Right atrium auricular region (tissue), 2 donors: ENCODE measurements at regions not wholly inside any gene's neighbourhood (a gene's known extent, or its start where the extent isn't known, plus 50 kb on each side); places are given as distances from the start of the nearest gene placed in this dataset.

Experiments
- DNase-seq: peaks from one replicate; pipeline ENCODE4 v3.0.0-alpha.2; 2019; ENCODE audit warnings: low spot score
- H3K27ac ChIP-seq, 2 donors: fragments of 200-600 bp; sonication (generic); 1 replicate in 1 of 2; 2 replicates in 1 of 2; pipeline ENCODE4 v1.5.1; 2016 to 2019
- H3K27me3 ChIP-seq, 2 donors: fragments of 200-600 bp; sonication (generic); one replicate each; pipeline versions ENCODE4 v1.5.1 to v1.6.0; 2017 to 2019
- H3K36me3 ChIP-seq: fragments of 200-600 bp; sonication (generic); one replicate; pipeline ENCODE4 v1.5.1; 2016
- H3K4me1 ChIP-seq, 2 donors: fragments of 200-600 bp; sonication (generic); one replicate each; pipeline versions ENCODE4 v1.5.1 to v1.6.0; 2017 to 2019
- H3K4me3 ChIP-seq, 2 donors: fragments of 200-600 bp; sonication (generic); 1 replicate in 1 of 2; 2 replicates in 1 of 2; pipeline ENCODE4 v1.5.1; 2017 to 2019; ENCODE audit warnings: mild to moderate bottlenecking in 1 of 2, moderate library complexity in 1 of 2
- H3K9me3 ChIP-seq, 2 donors: fragments of 200-600 bp; sonication (generic); one replicate each; pipeline ENCODE4 v1.5.1; 2019
- CTCF ChIP-seq, 2 donors: fragments of 200-600 bp; sonication (generic); IDR thresholded peaks; one replicate each; pipeline ENCODE4 v1.5.1; 2019; ENCODE audit warnings: antibody characterized with exemption in 2 of 2

- no peak for TF ChIP-seq CTCF (IDR thresholded peaks at IDR 0.05)
- Histone ChIP-seq H3K9me3 (no peaks in the 10 kb centered on the region), H3K27ac (no peak overlapping the region), H3K4me1 (no peaks in the 10 kb centered on the region), H3K36me3 (no peaks in the 10 kb centered on the region), H3K27me3 (no peaks in the 10 kb centered on the region), H3K4me3 (no peak overlapping the region)
- DNase-seq, result no peak
Observed at GRCh38 chr16:66058172-66058691, 308.3 kb upstream of the CDH5 start.

DNA sequence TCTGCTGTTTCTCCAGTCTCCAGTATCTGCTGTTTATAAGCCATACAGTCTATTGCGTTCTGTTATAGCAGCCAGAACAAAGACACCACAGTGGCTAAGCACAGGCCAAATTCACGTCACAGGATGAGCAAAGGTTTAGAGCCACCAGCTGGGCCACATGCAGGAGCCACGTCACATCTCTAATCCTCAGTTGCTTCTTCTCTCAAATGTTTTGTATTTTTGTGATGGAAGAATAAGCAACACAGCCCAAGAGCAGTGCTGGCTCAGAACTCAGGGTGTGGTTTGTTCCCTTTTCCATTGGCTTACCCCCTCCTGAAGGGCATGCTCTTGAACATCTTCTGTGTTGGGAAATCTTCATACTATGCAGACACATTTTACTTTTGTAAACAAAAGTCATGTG lies 309.4 kb upstream of the CDH5 start:
- Histone ChIP-seq H3K4me3 (no peak overlapping the region), H3K36me3 (no peaks in the 10 kb centered on the region), H3K27me3 (no peaks in the 10 kb centered on the region), H3K9me3 (no peaks in the 10 kb centered on the region), H3K27ac (no peak overlapping the region), H3K4me1 (no peaks in the 10 kb centered on the region)
- DNase-seq, result no peak
- TF ChIP-seq CTCF (IDR thresholded peaks at IDR 0.05), result no peak

- Histone ChIP-seq H3K4me1 (no peaks in the 10 kb centered on the region), H3K27me3 (no peaks in the 10 kb centered on the region), H3K27ac (no peak overlapping the region), H3K4me3 (no peak overlapping the region), H3K36me3 (no peaks in the 10 kb centered on the region), H3K9me3 (no peaks in the 10 kb centered on the region)
- TF ChIP-seq CTCF (IDR thresholded peaks at IDR 0.05), result no peak
- no peak for DNase-seq
Observed at GRCh38 chr16:66054095-66054494, 312.4 kb upstream of the CDH5 start.

DNA sequence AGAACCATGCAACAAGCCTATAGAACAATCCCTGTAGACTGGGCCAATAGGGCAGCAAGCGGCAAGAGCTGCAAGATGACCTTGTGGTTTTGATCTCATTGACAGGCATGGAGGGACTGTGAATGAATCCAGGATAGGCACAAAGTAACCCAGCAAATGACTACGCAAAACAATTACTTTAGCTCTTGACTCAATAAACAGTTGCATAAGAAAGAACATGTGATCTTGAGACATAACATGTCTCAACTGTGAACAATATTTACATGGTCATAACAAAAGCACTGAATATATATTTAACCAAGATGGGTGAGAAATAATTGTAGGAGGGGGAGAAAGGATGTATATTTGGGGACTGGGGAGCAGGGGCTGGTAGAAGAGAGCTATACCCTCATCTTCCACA lies 313.7 kb upstream of the CDH5 start:
- TF ChIP-seq CTCF (IDR thresholded peaks at IDR 0.05), result no peak
- Histone ChIP-seq H3K9me3 (no peaks in the 10 kb centered on the region), H3K27me3 (no peaks in the 10 kb centered on the region), H3K4me3 (no peak overlapping the region), H3K4me1 (no peaks in the 10 kb centered on the region), H3K36me3 (no peaks in the 10 kb centered on the region), H3K27ac (no peak overlapping the region)
- no peak for DNase-seq

GRCh38 chr16:66050991-66051390 lies 315.5 kb upstream of the CDH5 start:
- Histone ChIP-seq H3K4me1 (no peaks in the 10 kb centered on the region), H3K36me3 (no peaks in the 10 kb centered on the region), H3K27me3 (no peaks in the 10 kb centered on the region), H3K9me3 (no peaks in the 10 kb centered on the region), H3K4me3 (no peak overlapping the region), H3K27ac (no peak overlapping the region)
- TF ChIP-seq CTCF (IDR thresholded peaks at IDR 0.05), result no peak
- DNase-seq, result no peak

DNA sequence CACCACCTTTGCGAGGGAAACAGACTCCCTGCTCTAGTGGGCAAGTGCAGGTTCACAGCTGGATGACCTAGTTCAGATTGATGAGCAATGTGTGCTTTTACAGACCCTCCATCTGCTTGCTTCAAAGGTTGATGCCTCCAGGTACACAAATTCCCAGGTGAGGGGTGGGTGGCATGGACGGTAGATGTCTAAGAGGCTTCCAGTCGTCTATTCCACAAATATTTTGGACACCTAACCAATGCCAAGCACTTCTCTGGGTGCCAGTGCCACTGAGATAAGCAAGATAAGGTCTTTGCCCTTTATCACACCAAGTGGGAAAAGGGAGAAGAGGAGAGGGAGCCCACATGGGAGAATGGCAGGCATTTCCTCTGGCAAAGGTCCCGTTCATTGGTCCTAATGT lies 316.6 kb upstream of the CDH5 start:
- Histone ChIP-seq H3K36me3 (no peaks in the 10 kb centered on the region), H3K4me1 (no peaks in the 10 kb centered on the region), H3K27ac (no peak overlapping the region), H3K4me3 (no peak overlapping the region), H3K9me3 (no peaks in the 10 kb centered on the region), H3K27me3 (no peaks in the 10 kb centered on the region)
- TF ChIP-seq CTCF (IDR thresholded peaks at IDR 0.05), result no peak
- no peak for DNase-seq
